K562 (cell line): ENCODE measurements at regions not wholly inside any gene's neighbourhood (a gene's known extent, or its start where the extent isn't known, plus 50 kb on each side); places are given as distances from the start of the nearest gene placed in this dataset.
A peak's percentile ranks its signal among the peaks of the same experiment; 100 is the strongest.

ENCODE experiments used
- ATAC-seq: fragments of 200-7000 bp; cut with Tn5 transposase; 3 replicates; pipeline ENCODE4 v1.9.1; 2020; ENCODE audit warnings: moderate library complexity
- BruUV-seq: library from RNA; stranded (reverse); fragments of 400-500 nt; replicated peaks from 2 replicates; lab custom pipeline; 2021; lab: Mats Ljungman, UMichigan
- CTCF ChIA-PET: fragments of 300-600 bp; formaldehyde crosslinking; extraction: SDS; loops from one replicate; lab custom pipeline; 2021; ENCODE audit warnings: low intra/inter-chr PET ratio; lab: Yijun Ruan, JAX
- POLR2A ChIA-PET: fragments of 300-600, 350-650 bp; sonication (Branson Sonifier 250); formaldehyde crosslinking; extraction: SDS; loops from one replicate; lab custom pipeline; 2021; ENCODE audit warnings: antibody characterized with exemption, inconsistent platforms; lab: Yijun Ruan, JAX
- DNase-seq, 4 experiments: peaks; one replicate each; pipeline versions ENCODE4 v3.0.0 to v3.0.0-alpha.2; 2011 to 2018; ENCODE audit warnings: low spot score in 3 of 4, mixed read lengths in 3 of 4; ENCODE audit errors: extremely low read depth in 1 of 4
- FAIRE-seq: peaks from 2 replicates; lab custom pipeline; 2011; peaks lifted over from hg19 to GRCh38; lab: Jason Lieb, UNC
- H2AFZ ChIP-seq: 2 replicates; pipeline ENCODE4 v1.6.0; 2011; ENCODE audit warnings: low read depth, low read length, control low read depth, inconsistent platforms
- H3K27ac ChIP-seq: fragments of 200-600 bp; 3 replicates; pipeline ENCODE4 v1.8.0; 2011; ENCODE audit warnings: low read depth, mild to moderate bottlenecking, control low read depth, inconsistent platforms, low read length, moderate library complexity, mixed read lengths; ENCODE audit errors: extremely low read depth
- H3K27me3 ChIP-seq, 2 experiments: fragments of 300-600 bp in 1 of 2; 2 replicates in 1 of 2; 3 replicates in 1 of 2; pipeline versions ENCODE4 v1.6.0 to v1.8.0; 2011; ENCODE audit warnings: inconsistent platforms in 2 of 2, low read length in 2 of 2, mild to moderate bottlenecking in 1 of 2, mixed read lengths in 1 of 2, moderate library complexity in 1 of 2; ENCODE audit not compliant: control insufficient read depth in 2 of 2, insufficient read depth in 2 of 2
- H3K36me3 ChIP-seq: fragments of 300-600 bp; 3 replicates; pipeline ENCODE4 v1.8.0; 2011; ENCODE audit warnings: mild to moderate bottlenecking, low read length, inconsistent platforms; ENCODE audit not compliant: control insufficient read depth, insufficient read depth
- H3K4me1 ChIP-seq, 2 experiments: fragments of 200-600 bp in 1 of 2; replicated peaks in 1 of 2; 2 replicates in 1 of 2; 3 replicates in 1 of 2; pipeline versions ENCODE4 v1.5.1 to v1.8.0; 2011; ENCODE audit warnings: inconsistent platforms in 2 of 2, low read length in 2 of 2, mild to moderate bottlenecking in 1 of 2, mixed read lengths in 1 of 2, moderate library complexity in 1 of 2; ENCODE audit not compliant: control insufficient read depth in 2 of 2, insufficient read depth in 2 of 2
- H3K4me2 ChIP-seq: 2 replicates; pipeline ENCODE4 v1.6.1; 2011; ENCODE audit warnings: low read length, control low read depth, inconsistent platforms, mixed read lengths; ENCODE audit not compliant: insufficient read depth
- H3K4me3 ChIP-seq: fragments of 200-600 bp; sonication (generic), shearing (Covaris generic); 2 replicates; pipeline ENCODE4 v1.5.1; 2016; ENCODE audit warnings: control low read depth, inconsistent platforms
- H3K79me2 ChIP-seq: fragments of 200-600 bp; 3 replicates; pipeline ENCODE4 v1.8.0; 2011; ENCODE audit warnings: low read length, inconsistent platforms; ENCODE audit not compliant: control insufficient read depth, insufficient read depth
- H3K9ac ChIP-seq, 2 experiments: 2 replicates each; pipeline versions ENCODE4 v1.6.0 to v1.6.1; 2011; ENCODE audit warnings: low read depth in 2 of 2, low read length in 2 of 2, control low read depth in 1 of 2, inconsistent platforms in 1 of 2, mild to moderate bottlenecking in 1 of 2, mixed read lengths in 1 of 2; ENCODE audit not compliant: insufficient read depth in 1 of 2
- H3K9me1 ChIP-seq: one replicate; pipeline ENCODE4 v1.6.0; 2011; ENCODE audit warnings: inconsistent platforms, mild to moderate bottlenecking, low read length, moderate library complexity; ENCODE audit not compliant: control insufficient read depth, insufficient read depth
- H3K9me3 ChIP-seq: replicated peaks from 2 replicates; pipeline ENCODE4 v1.5.1; 2011; ENCODE audit warnings: low read depth, low read length, inconsistent platforms; ENCODE audit not compliant: control insufficient read depth, insufficient read depth
- H4K20me1 ChIP-seq: replicated peaks from 2 replicates; pipeline ENCODE4 v1.6.1; 2011; ENCODE audit warnings: low read length, inconsistent platforms, mixed read lengths; ENCODE audit not compliant: control insufficient read depth, insufficient read depth
- CHD4 ChIP-seq: fragments of 200-600 bp; sonication (generic); IDR thresholded peaks from 3 replicates; pipeline ENCODE4 v1.6.1; 2012; ENCODE audit warnings: low read depth, mild to moderate bottlenecking, mixed read lengths, low read length, inconsistent platforms; ENCODE audit not compliant: insufficient read depth, insufficient replicate concordance, poor library complexity, severe bottlenecking
- KDM1A ChIP-seq, 2 experiments: fragments of 450-650 bp; IDR thresholded peaks; 2 replicates each; pipeline ENCODE4 v1.6.1; 2016; ENCODE audit warnings: mild to moderate bottlenecking in 2 of 2
- SPI1 ChIP-seq: IDR thresholded peaks from 2 replicates; pipeline ENCODE4 v1.6.1; 2011; ENCODE audit warnings: low read depth, low read length, control low read depth, borderline replicate concordance
- ZC3H8 ChIP-seq: fragments of 450-650 bp; IDR thresholded peaks from 2 replicates; pipeline ENCODE4 v1.6.1; 2017
- ZFP36 ChIP-seq: fragments of 150-350 bp; IDR thresholded peaks from 2 replicates; pipeline ENCODE4 v1.6.1; 2018; ENCODE audit warnings: low read length, low read depth; ENCODE audit not compliant: partially characterized antibody
- ZNF347 ChIP-seq: fragments of 450-650 bp; formaldehyde crosslinking; IDR thresholded peaks from 2 replicates; pipeline ENCODE4 v1.4.0; 2020; ENCODE audit warnings: low read depth, mild to moderate bottlenecking, moderate library complexity
- WGBS: fragments of 100-300 bp; shearing (Covaris generic); methylation state at CpG from one replicate; pipeline ENCODE4 v1.1.6; 2016; ENCODE audit warnings: low coverage, mixed read lengths; ENCODE audit not compliant: insufficient coverage; ENCODE audit errors: missing lambda C conversion rate; 5-methylcytosine and 5-hydroxymethylcytosine counted together
- in situ Hi-C: fragments of 300-500 bp; cut with MboI; formaldehyde crosslinking; loops from 4 replicates; pipeline ENCODE4 v1.15.0; 2018; ENCODE audit warnings: inconsistent platforms, mixed read lengths
- intact Hi-C: fragments of 100-400 bp; cut with micrococcal nuclease; formaldehyde crosslinking; loops from 2 replicates; pipeline ENCODE4 v1.14.2; 2022
- TF ChIP-seq, protein P1 (sequence below): fragments of 250-450 bp; sonication (Bioruptor Pico); IDR thresholded peaks from 2 replicates; pipeline ENCODE4 v1.5.0; 2021
- TF ChIP-seq, protein P2 (sequence below): fragments of 250-450 bp; sonication (Bioruptor Pico); IDR thresholded peaks from 2 replicates; pipeline ENCODE4 v1.5.1; 2021; ENCODE audit warnings: mild to moderate bottlenecking

DNA sequence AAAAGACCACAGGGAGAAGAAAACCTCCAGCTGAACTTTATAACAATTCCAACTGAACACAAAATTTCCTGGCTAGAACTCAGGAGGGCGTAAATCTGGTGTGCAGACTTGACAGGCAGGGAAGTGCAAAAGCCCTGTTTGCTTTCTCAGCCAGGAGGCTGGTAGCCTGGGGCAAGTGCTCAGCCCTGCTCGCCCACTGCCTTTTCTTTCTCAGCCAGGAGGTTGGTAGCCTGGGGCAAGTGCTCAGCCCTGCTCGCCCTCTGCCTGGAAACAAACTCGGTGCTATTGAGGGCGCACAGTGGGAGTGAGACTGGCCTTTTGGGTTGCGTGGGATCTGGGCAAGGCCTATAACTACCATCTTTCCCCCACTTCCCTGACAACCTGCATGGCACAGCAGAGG is 275.4 kb upstream of the MAOA start:
- H3K27me3 ChIP-seq = no peaks in the 10 kb centered on the region
- 18% methylated on average over 6 of the region's 6 CpGs for WGBS
- no peaks in the 10 kb centered on the region for H3K9me1 ChIP-seq
- H3K4me3 ChIP-seq = no peak overlapping the region
- in situ Hi-C loops = no loop called here
- H3K79me2 ChIP-seq = no peaks in the 10 kb centered on the region
- ChIA-PET POLR2A (no interaction called here), CTCF (no interaction called here)
- FAIRE-seq = no peak
- intact Hi-C loops = no loop called here
- no peaks in the 10 kb centered on the region for H3K4me1 ChIP-seq
- BruUV-seq = no TSS peak
- H3K4me2 ChIP-seq = no peak overlapping the region
- no peak for TF ChIP-seq ZNF347 (CRISPR knock-in tag)
- TF ChIP-seq ZFP36 = peak; percentile 53
- TF ChIP-seq, all 486 proteins: peak for 1
- DNase-seq = no peak
- Histone ChIP-seq H3K36me3 (no peaks in the 10 kb centered on the region), H3K9ac (no peak overlapping the region), H2AFZ (no peak overlapping the region), H3K9me3 (no peaks in the 10 kb centered on the region), H3K27ac (no peak overlapping the region), H4K20me1 (no peaks in the 10 kb centered on the region)
- no peak for ATAC-seq

DNA sequence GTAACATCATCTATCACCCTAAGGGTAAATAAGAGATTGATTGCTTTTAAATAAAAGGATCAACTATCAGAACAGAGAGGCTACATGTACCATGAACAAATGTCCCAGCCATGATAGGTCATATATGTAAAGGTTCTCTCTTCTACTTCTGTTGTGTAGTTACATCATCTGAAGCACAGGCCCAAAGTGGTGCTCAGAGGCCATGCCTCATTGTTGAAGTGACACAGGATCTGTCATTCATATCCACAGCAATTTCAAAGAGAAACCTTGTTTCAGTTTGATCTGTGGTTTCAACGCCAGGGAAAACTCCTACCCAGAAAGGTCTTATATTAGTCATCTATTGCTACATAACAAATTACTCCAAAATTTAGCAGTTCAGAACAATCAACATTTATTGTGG is 269.2 kb upstream of the MAOA start:
- POLR2A ChIA-PET = no interaction called here
- CTCF ChIA-PET = no interaction called here
- no peak overlapping the region for H2AFZ ChIP-seq
- TF ChIP-seq, protein P1, sequence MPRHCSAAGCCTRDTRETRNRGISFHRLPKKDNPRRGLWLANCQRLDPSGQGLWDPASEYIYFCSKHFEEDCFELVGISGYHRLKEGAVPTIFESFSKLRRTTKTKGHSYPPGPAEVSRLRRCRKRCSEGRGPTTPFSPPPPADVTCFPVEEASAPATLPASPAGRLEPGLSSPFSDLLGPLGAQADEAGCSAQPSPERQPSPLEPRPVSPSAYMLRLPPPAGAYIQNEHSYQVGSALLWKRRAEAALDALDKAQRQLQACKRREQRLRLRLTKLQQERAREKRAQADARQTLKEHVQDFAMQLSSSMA (CRISPR knock-in tag) = no peak
- TF ChIP-seq ZC3H8 (no peak), KDM1A (IDR thresholded peaks at IDR 0.05) (no peak), CHD4 (no peak), SPI1 (no peak)
- TF ChIP-seq, protein P2, sequence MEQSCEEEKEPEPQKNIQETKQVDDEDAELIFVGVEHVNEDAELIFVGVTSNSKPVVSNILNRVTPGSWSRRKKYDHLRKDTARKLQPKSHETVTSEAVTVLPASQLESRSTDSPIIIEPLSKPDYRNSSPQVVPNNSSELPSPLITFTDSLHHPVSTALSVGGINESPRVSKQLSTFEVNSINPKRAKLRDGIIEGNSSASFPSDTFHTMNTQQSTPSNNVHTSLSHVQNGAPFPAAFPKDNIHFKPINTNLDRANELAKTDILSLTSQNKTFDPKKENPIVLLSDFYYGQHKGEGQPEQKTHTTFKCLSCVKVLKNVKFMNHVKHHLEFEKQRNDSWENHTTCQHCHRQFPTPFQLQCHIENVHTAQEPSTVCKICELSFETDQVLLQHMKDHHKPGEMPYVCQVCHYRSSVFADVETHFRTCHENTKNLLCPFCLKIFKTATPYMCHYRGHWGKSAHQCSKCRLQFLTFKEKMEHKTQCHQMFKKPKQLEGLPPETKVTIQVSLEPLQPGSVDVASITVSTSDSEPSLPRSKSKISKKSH (CRISPR knock-in tag) = no peak
- TF ChIP-seq, all 486 proteins: peak for 0
- Histone ChIP-seq H3K4me3 (no peak overlapping the region), H3K9me1 (no peaks in the 10 kb centered on the region), H3K4me2 (no peak overlapping the region), H3K27ac (no peak overlapping the region), H3K79me2 (no peaks in the 10 kb centered on the region), H3K27me3 (no peaks in the 10 kb centered on the region), H3K9ac (no peak overlapping the region), H3K4me1 (no peaks in the 10 kb centered on the region), H4K20me1 (no peaks in the 10 kb centered on the region), H3K36me3 (no peaks in the 10 kb centered on the region), H3K9me3 (no peaks in the 10 kb centered on the region)
- FAIRE-seq (no peak), ATAC-seq (no peak), DNase-seq (no peak)
- no TSS peak for BruUV-seq
- WGBS = 0% methylated on average over 1 of the region's 1 CpG
- intact Hi-C loops (no loop called here), in situ Hi-C loops (no loop called here)
